Activated naive CD4-positive, alpha-beta T cell (primary cell): ENCODE measurements at regions not wholly inside any gene's neighbourhood (a gene's known extent, or its start where the extent isn't known, plus 50 kb on each side); places are given as distances from the start of the nearest gene placed in this dataset.
"Not testable (repeated sequence)": the region's sequence is repeated elsewhere in the genome, so short reads cannot be mapped to it uniquely, and the experiment has no call there.

Experiments
- DNase-seq, 4 experiments: peaks; one replicate each; lab custom pipeline; 2025; lab: John Stamatoyannopoulos, UW

GRCh38 chr5:2102819-2103776 is 220.4 kb upstream of the IRX4 start:
- DNase-seq, result no peak

GRCh38 chr5:2101685-2102084 is 219.0 kb upstream of the IRX4 start:
- DNase-seq, result no peak

- DNase-seq, result no peak
Observed at GRCh38 chr5:2096887-2097505, 214.3 kb upstream of the IRX4 start.

DNA sequence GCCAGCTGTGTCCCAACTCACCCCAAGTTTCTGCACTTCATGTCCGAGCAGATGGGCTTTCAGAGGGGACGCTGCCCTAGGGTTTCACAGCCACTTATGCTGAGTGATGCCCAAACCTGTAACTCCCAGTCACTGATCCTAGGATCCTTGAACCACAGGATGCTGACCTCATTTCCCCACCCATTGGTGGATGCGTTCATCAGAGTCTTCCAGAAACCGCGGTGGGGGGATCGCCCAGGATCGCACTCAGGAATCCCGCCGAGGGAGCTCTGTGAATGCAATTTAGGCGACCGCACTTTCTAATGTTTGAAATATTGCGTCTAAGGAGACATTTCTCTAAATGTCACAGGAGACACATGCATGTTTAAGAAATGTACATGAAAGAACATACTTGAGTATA is 212.3 kb upstream of the IRX4 start:
- no peak for DNase-seq

DNA sequence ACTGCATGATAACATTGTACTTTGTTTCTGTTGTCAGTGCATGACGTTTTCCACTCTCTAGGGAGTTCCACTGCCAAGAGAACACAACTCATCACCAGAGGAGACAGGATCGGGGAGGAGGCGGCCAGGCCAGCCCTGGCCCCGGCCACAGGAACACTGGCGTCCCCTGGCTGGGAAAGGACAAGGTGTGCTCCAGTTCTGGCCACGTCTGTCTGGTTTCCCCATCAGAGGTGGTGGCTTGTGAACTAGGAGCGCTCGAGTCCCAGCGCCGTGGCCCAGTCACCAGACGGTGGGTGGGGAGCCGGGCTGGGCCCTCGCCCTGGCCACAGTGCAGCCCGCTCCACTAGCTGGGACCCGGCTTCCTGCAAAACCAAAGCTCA is 211.9 kb upstream of the IRX4 start:
- DNase-seq, result no peak

GRCh38 chr5:2093859-2094615 is 211.3 kb upstream of the IRX4 start:
- DNase-seq, result no peak

- DNase-seq, result no peak
Observed at GRCh38 chr5:2091921-2092320, 209.2 kb upstream of the IRX4 start.

GRCh38 chr5:2087980-2088379 is 205.3 kb upstream of the IRX4 start:
- no peak for DNase-seq

- DNase-seq, result no peak
Observed at GRCh38 chr5:2075365-2075764, 192.6 kb upstream of the IRX4 start.

GRCh38 chr5:2071562-2071961 is 188.8 kb upstream of the IRX4 start:
- no peak for DNase-seq

DNA sequence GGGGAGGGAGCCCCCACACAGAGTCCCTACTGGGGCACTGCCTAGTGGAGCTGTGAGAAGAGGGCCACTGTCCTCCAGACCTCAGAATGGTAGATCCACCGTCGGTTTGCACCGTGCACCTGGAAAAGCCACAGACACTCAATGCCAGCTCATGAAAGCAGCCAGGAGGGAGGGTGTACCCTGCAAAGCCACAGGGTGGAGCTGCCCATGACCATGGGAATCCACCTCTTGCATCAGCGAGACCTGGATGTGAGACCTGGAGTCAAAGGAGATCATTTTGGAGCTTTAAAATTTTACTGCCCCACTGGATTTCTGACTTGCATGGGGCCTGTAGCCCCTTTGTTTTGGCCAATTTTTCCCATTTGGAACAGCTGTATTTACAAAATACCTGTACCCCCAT is 188.1 kb upstream of the IRX4 start:
- not testable (repeated sequence) for DNase-seq

GRCh38 chr5:2068531-2068930 is 185.8 kb upstream of the IRX4 start:
- no peak for DNase-seq

DNA sequence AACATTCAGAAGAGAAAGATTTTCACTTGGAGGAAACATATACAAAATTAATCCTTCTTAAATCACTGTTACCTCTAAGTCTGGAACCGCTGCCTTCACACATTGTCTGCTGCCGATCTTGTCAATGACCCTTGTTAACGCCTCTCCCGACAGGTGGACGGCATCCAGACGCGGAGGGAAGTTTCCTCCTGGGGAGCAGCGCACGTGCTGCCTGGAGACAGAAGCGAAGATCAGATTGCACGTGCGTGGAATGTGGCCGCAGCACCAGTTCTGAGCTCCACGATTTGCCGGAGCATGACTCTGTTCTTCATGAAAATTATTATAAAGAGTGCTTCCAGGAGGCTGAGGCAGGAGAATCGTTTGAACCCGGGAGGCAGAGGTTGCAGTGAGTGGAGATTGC is 183.6 kb upstream of the IRX4 start:
- no peak for DNase-seq

GRCh38 chr5:2063380-2063779 is 180.7 kb upstream of the IRX4 start:
- DNase-seq, result not testable (repeated sequence)

DNA sequence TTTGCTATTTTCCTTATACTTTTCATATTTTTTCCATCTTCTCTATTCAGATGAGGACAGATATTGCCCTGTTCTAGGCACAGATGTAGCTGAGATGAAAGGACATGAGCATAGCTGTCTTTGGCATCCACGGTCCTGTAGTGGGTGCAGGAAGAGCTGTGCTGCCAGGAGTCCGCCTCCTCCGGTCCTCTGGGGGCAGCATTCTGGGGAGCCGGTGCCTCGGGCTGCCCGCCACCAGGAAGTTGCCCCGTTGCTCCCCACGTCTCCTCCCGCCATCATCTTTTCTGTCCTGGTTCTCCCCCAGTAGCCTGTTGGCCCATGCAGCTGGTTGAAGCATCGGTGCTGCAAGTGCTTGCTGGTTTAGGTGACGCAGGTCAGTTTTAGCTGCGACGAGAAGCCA is 170.0 kb upstream of the IRX4 start:
- no peak for DNase-seq

- no peak for DNase-seq
Observed at GRCh38 chr5:2049876-2050275, 167.2 kb upstream of the IRX4 start.

GRCh38 chr5:2048664-2049063 is 165.9 kb upstream of the IRX4 start:
- no peak for DNase-seq

DNA sequence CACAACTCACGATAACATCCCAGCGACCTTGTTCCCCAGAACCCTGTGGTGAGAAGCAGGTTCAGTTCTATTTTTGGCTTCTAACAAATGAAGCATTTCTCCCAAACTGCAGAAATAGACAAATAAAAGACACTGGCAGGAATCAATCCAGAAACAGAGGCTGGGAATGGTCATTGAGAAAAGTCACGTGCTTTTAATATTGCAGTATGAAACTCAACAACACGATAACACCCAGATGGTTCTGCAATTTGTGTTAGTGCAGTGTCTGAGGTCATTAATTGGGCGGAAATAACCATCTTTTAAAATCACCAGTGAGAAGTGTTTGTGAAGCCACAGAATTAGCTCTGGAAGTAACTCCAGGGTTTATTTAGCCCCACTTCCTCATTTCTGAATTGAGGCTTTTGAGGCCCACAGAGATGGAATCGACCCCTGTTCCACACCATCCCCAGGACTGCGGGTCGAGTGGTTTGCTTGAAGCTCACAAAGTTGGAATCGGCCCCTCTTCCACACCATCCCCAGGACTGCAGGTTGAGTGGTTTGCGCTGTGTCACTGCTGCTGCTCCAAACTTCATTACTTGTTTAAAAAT is 164.7 kb upstream of the IRX4 start:
- DNase-seq, result no peak

DNA sequence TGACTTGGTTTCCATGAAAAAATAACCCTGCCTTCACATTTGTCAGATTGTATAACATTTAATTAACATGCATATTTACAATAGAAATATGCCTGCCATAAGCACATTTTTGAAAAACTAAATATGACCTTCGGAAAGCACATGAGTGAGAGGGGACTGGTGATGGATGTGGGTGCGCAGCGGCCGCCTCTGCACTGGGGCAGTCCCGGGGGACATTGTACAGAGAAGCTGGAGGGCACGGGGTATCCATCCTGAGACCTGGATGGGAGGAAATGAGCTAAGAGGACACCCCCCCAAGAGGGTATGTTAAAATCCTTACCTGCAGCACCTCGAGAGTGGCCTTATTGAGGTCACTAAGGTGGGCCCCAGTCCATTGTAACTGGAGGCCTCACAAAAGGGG is 161.3 kb upstream of the IRX4 start:
- DNase-seq, result no peak

DNA sequence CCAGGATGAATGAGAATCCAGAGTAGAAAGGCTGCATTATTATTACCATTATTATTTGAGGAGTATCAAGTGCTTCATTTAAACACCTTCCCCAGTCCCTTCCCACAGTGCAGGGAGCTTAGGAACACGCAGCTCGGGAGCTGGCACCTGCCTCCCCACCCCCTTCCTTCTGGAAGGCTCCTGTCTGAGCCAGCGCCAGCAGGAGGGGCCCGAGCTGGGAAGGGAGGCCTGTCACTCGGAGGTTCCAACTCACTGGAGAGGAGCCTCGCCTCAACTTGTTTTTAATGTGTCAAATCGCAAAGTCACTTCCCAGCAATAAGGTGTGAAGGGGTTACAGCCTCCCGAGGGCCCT is 156.4 kb upstream of the IRX4 start:
- no peak for DNase-seq

- DNase-seq, result peak in 3 of 4 experiments; percentile 43 to 62 (median 47)
Observed at GRCh38 chr5:2038321-2039179, 155.8 kb upstream of the IRX4 start.

DNA sequence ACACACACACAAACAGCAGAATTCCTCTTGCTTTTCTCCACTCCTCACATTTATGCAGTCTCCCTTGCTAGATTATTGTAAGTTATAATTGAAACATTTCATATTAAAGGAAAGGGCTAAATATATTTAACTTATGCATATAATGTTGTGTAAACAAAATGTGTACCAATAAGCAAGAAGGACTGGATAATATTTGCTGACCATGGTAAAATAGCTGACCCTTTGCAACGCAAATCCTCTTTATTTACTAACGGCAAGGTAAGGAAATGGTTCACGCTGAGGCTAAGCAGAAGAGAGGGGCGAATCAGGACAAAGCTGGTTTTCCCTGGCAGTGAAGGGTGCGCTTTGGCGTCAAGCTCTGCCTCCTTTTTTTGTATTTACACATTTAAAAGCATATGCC is 154.2 kb upstream of the IRX4 start:
- no peak for DNase-seq
